ENCODE measurements at regions not wholly inside any gene's neighbourhood (a gene's known extent, or its start where the extent isn't known, plus 50 kb on each side); places are given as distances from the start of the nearest gene placed in this dataset.
A peak's percentile ranks its signal among the peaks of the same experiment; 100 is the strongest.

DNA sequence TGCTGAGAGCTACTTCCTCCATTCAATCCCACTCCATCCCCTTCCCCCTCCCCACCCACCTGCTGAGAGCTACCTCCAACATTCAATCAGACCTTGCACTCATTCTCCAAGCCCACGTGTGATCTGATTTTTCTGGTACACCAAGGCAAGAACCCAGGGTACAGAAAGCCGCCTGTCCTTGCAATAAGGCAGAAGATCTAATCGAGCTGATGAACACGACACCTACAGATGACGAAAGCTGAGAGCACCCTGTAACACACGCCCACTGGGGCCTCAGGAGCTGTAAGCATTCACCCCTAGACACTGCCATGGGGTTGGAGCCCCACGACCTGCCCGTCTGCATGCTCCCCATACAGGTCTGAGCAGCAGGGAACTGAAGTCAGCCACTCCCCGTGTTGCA is 58.3 kb downstream of the TRIML1 start:
- H3K4me3 ChIP-seq (ENCODE audit: control insufficient read depth, low read depth, low read length): no peak overlapping the region
- no peak for DNase-seq (ENCODE audit: low read depth)
- TF ChIP-seq, protein P1, sequence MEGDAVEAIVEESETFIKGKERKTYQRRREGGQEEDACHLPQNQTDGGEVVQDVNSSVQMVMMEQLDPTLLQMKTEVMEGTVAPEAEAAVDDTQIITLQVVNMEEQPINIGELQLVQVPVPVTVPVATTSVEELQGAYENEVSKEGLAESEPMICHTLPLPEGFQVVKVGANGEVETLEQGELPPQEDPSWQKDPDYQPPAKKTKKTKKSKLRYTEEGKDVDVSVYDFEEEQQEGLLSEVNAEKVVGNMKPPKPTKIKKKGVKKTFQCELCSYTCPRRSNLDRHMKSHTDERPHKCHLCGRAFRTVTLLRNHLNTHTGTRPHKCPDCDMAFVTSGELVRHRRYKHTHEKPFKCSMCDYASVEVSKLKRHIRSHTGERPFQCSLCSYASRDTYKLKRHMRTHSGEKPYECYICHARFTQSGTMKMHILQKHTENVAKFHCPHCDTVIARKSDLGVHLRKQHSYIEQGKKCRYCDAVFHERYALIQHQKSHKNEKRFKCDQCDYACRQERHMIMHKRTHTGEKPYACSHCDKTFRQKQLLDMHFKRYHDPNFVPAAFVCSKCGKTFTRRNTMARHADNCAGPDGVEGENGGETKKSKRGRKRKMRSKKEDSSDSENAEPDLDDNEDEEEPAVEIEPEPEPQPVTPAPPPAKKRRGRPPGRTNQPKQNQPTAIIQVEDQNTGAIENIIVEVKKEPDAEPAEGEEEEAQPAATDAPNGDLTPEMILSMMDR (conservative IDR thresholded peaks at IDR 0.05; ENCODE audit: control insufficient read depth, insufficient read depth, low read depth, low read length): no peak

DNA sequence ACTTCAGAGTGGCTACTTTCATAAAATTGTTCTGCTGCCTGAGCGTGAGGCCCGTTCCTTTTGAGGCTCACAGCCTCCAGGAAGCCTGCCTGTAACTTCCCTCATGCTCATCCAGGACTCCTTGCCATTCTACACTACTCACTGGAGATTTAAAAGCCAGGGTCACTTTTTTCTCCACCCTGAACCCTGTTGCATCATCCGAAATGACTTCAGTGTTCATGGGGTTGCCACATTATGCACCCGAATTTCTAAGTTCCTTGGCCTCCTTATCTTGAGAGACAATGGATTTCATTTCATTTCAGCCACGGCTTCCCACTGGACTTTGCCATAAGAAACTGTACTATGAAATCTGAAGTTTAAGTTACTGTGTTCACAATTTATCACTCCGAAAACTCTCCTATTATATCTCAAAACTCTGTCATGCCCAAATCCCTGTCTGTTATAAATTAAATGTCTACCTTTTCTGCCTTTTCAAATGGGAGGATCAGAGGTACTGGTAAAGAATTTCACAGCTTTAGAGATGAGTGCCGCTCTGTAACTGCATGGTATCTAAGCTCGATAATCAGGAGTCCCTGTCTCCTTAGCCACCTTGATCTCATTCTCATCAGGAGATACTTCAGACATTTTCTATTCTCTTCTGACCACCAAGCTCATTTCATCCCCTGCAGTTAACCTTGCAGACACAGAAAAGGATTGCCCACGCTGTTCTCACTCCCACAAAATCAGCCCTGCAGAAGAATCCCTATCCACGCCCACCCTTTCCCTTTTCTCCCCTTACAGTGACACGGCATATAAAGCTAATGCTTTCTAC is 59.9 kb downstream of the TRIML1 start:
- no peak overlapping the region for H3K4me3 ChIP-seq (ENCODE audit: control insufficient read depth, low read depth, low read length)
- DNase-seq (ENCODE audit: low read depth): peak; percentile 15
- TF ChIP-seq, protein P1 (conservative IDR thresholded peaks at IDR 0.05; ENCODE audit: control insufficient read depth, insufficient read depth, low read depth, low read length): no peak

DNA sequence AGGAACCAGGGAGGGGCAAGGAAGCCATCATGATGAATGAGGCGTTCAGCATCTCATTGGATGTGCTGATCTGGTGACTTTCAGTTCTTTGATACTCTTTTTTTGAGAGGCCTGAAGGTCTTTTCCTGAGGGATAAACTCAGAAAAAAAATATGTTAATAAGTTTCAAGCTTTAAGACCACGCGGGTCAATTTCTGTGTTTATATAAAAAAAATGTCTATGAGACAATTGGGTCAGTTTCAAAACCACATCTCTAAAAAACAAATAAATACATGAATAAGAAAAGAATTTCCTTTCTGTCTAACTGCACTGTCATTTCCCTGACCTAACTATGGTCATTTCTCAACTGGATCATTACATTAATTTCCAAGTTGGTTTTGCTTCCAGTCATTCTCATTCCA is 62.6 kb downstream of the TRIML1 start:
- DNase-seq (ENCODE audit: low read depth): peak; percentile 66
- TF ChIP-seq, protein P1 (conservative IDR thresholded peaks at IDR 0.05; ENCODE audit: control insufficient read depth, insufficient read depth, low read depth, low read length): no peak

DNA sequence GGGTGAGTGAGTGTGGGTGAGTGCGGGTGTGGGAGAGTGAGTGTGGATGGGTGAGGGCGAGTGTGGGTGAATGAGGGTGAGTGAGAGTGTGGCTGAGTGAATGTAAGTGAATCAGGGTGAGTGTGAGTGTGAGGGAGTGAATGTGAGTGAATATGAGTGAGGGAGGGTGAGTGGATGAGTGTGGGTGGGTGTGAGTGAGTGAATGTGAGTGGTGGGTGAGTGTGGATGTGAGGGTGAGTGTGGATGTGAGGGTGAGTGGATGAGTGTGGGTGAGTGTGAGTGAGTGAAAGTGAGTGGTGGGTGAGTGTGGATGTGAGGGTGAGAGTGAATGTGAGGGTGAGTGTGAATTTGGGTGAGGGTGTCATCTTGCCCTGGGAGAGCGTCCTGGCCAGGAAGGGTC is 67.5 kb downstream of the TRIML1 start:
- TF ChIP-seq, protein P1 (conservative IDR thresholded peaks at IDR 0.05; ENCODE audit: control insufficient read depth, insufficient read depth, low read depth, low read length): no peak
- DNase-seq (ENCODE audit: low read depth): no peak
- H3K4me3 ChIP-seq (ENCODE audit: control insufficient read depth, low read depth, low read length): no peak overlapping the region

More for the DNA sequence above, 62.6 kb downstream of the TRIML1 start:
- no peak overlapping the region for H3K4me3 ChIP-seq (ENCODE audit: control insufficient read depth, low read depth, low read length)

DNA sequence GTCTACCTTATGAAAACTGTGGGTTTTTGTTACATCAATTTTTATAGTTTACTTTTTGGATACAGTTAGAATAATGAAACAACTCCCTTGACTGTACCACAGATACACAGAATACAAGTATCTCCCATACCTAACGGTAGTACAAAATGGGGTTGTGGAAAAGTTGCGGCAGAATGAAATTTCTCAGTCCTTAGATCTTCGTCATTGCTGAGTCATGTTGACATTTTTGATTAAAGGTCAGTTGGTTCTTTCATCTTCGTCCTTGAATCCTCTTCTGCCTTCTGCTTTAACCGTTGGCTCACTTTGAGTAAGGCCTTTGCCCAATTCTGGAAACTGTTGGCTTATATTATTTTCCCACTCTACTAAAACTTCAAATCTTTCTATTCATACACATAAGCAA is 75.6 kb downstream of the TRIML1 start:
- no peak for DNase-seq (ENCODE audit: low read depth)
- TF ChIP-seq, protein P1 (conservative IDR thresholded peaks at IDR 0.05; ENCODE audit: control insufficient read depth, insufficient read depth, low read depth, low read length): no peak
- H3K4me3 ChIP-seq (ENCODE audit: control insufficient read depth, low read depth, low read length): no peak overlapping the region

DNA sequence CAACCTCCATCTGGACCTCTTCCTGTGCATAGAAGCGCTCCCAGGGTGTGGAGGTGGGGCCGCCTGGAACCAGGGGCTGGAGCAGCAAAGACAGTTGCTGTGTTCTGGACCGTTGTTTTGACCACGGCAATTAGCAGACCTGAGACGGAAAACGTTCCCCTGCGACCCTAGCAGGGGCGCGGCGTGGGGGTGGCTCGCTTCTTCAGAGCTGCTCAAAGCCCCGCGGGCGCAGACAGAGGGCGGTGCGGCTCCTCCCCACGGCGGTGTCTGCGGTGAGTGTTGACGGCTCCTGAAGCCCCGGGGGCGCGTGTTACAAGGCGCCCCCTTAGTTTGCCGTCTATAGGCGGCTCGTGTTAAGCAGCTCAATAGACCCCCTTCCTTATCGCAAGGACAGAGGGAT is 79.2 kb downstream of the TRIML1 start:
- no peak for DNase-seq (ENCODE audit: low read depth)
- TF ChIP-seq, protein P1 (conservative IDR thresholded peaks at IDR 0.05; ENCODE audit: control insufficient read depth, insufficient read depth, low read depth, low read length): no peak
- no peak overlapping the region for H3K4me3 ChIP-seq (ENCODE audit: control insufficient read depth, low read depth, low read length)
